Uterus (tissue), 2 donors: ENCODE measurements at regions not wholly inside any gene's neighbourhood (a gene's known extent, or its start where the extent isn't known, plus 50 kb on each side); places are given as distances from the start of the nearest gene placed in this dataset.

Source experiments
- CTCF ChIP-seq, 4 experiments: fragments of 200-600 bp in 2 of 4; fragments of 450-650 bp in 2 of 4; sonication (generic) in 2 of 4; IDR thresholded peaks; one replicate each; pipeline ENCODE4 v1.5.1; 2016 to 2019; ENCODE audit warnings: antibody characterized with exemption in 4 of 4, mild to moderate bottlenecking in 2 of 4, moderate library complexity in 1 of 4
- POLR2A ChIP-seq, 2 donors: fragments of 450-650 bp; IDR thresholded peaks; one replicate each; pipeline ENCODE4 v1.6.1; 2016; ENCODE audit warnings: antibody characterized with exemption in 2 of 2, mild to moderate bottlenecking in 1 of 2, moderate library complexity in 1 of 2

- no peak for TF ChIP-seq CTCF (IDR thresholded peaks at IDR 0.05)
- TF ChIP-seq POLR2A (IDR thresholded peaks at IDR 0.05): no peak
Measured at GRCh38 chr11:92770419-92770818, 199.0 kb upstream of the MTNR1B start.
